CD14-positive monocyte (primary cell): ENCODE measurements at regions not wholly inside any gene's neighbourhood (a gene's known extent, or its start where the extent isn't known, plus 50 kb on each side); places are given as distances from the start of the nearest gene placed in this dataset.

ENCODE experiments used
- DNase-seq, 3 donors: peaks; one replicate each; pipeline ENCODE4 v3.0.0-alpha.2; 2011 to 2022
- H2AFZ ChIP-seq: 2 replicates; pipeline ENCODE4 v1.6.0; 2012; ENCODE audit warnings: mild to moderate bottlenecking, low read depth, low read length, inconsistent platforms; ENCODE audit not compliant: insufficient read depth, poor library complexity, severe bottlenecking
- H3K27ac ChIP-seq, 2 donors: 1 replicate in 1 of 2; 2 replicates in 1 of 2; pipeline ENCODE4 v1.5.1; 2012 to 2013; ENCODE audit warnings: low read length in 2 of 2, control low read depth in 1 of 2, inconsistent platforms in 1 of 2, low read depth in 1 of 2, mild to moderate bottlenecking in 1 of 2
- H3K27me3 ChIP-seq, 2 donors: one replicate each; pipeline versions ENCODE4 v1.6.0 to v1.6.1; 2011 to 2013; ENCODE audit warnings: low read length in 2 of 2; ENCODE audit not compliant: control insufficient read depth in 2 of 2, insufficient read depth in 2 of 2
- H3K36me3 ChIP-seq, 2 donors: replicated peaks in 1 of 2; 1 replicate in 1 of 2; 2 replicates in 1 of 2; pipeline versions ENCODE4 v1.5.1 to v1.6.1; 2012 to 2013; ENCODE audit warnings: low read length in 2 of 2, control low read depth in 1 of 2, inconsistent platforms in 1 of 2, mild to moderate bottlenecking in 1 of 2; ENCODE audit not compliant: insufficient read depth in 2 of 2, control insufficient read depth in 1 of 2
- H3K4me1 ChIP-seq, 2 donors: 1 replicate in 1 of 2; 2 replicates in 1 of 2; pipeline versions ENCODE4 v1.5.1 to v1.6.1; 2012 to 2013; ENCODE audit warnings: low read length in 2 of 2, control low read depth in 1 of 2, inconsistent platforms in 1 of 2, mild to moderate bottlenecking in 1 of 2, moderate library complexity in 1 of 2; ENCODE audit not compliant: insufficient read depth in 2 of 2, control insufficient read depth in 1 of 2
- H3K4me2 ChIP-seq: replicated peaks from 2 replicates; pipeline ENCODE3; 2012; ENCODE audit warnings: low read length, moderate library complexity, mild to moderate bottlenecking; ENCODE audit not compliant: poor library complexity, severe bottlenecking; ENCODE audit errors: extremely low read depth
- H3K4me3 ChIP-seq, 3 experiments: fragments of 200-600 bp in 1 of 3; sonication (generic) in 1 of 3; replicated peaks in 1 of 3; 1 replicate in 2 of 3; 2 replicates in 1 of 3; pipeline ENCODE4 v1.5.1; 2011 to 2013; ENCODE audit warnings: low read length in 3 of 3, mild to moderate bottlenecking in 3 of 3, control low read depth in 2 of 3, low read depth in 2 of 3, inconsistent platforms in 1 of 3, moderate library complexity in 1 of 3
- H3K79me2 ChIP-seq: 2 replicates; pipeline ENCODE4 v1.6.0; 2012; ENCODE audit warnings: mild to moderate bottlenecking, control low read depth, inconsistent platforms, low read length, moderate library complexity; ENCODE audit not compliant: insufficient read depth
- H3K9ac ChIP-seq: 2 replicates; pipeline ENCODE4 v1.6.0; 2017; ENCODE audit warnings: low read length, mild to moderate bottlenecking; ENCODE audit not compliant: insufficient read depth, poor library complexity, severe bottlenecking
- H3K9me3 ChIP-seq, 2 donors: replicated peaks in 1 of 2; 1 replicate in 1 of 2; 2 replicates in 1 of 2; pipeline versions ENCODE4 v1.5.1 to v1.6.1; 2012 to 2013; ENCODE audit warnings: low read length in 2 of 2, control low read depth in 1 of 2; ENCODE audit not compliant: control insufficient read depth in 1 of 2, insufficient read depth in 1 of 2
- H4K20me1 ChIP-seq: 2 replicates; pipeline ENCODE4 v1.6.0; 2012; ENCODE audit warnings: mild to moderate bottlenecking, low read length, control low read depth, moderate library complexity; ENCODE audit not compliant: insufficient read depth
- H3K27ac Mint-ChIP-seq, 7 donors: one replicate each; pipeline ENCODE4 v1.8.0; 2020; ENCODE audit warnings: mild to moderate bottlenecking in 7 of 7, mixed read lengths in 7 of 7, moderate library complexity in 6 of 7, inconsistent platforms in 2 of 7
- H3K27me3 Mint-ChIP-seq, 3 donors: one replicate each; pipeline ENCODE4 v1.8.0; 2021 to 2022; ENCODE audit warnings: low read depth in 3 of 3, mild to moderate bottlenecking in 3 of 3, mixed read lengths in 3 of 3, moderate library complexity in 3 of 3, inconsistent platforms in 1 of 3
- H3K36me3 Mint-ChIP-seq, 2 donors: one replicate each; pipeline ENCODE4 v1.8.0; 2020; ENCODE audit warnings: mixed read lengths in 2 of 2, inconsistent platforms in 1 of 2, mild to moderate bottlenecking in 1 of 2
- H3K4me1 Mint-ChIP-seq: one replicate; pipeline ENCODE4 v1.8.0; 2020; ENCODE audit warnings: mild to moderate bottlenecking, mixed read lengths
- H3K4me3 Mint-ChIP-seq, 2 donors: one replicate each; pipeline ENCODE4 v1.8.0; 2020; ENCODE audit warnings: mild to moderate bottlenecking in 2 of 2, mixed read lengths in 2 of 2, moderate library complexity in 1 of 2
- H3K9me3 Mint-ChIP-seq, 7 donors: one replicate each; pipeline ENCODE4 v1.8.0; 2020 to 2022; ENCODE audit warnings: mixed read lengths in 7 of 7, mild to moderate bottlenecking in 6 of 7, moderate library complexity in 6 of 7, inconsistent platforms in 2 of 7
- CTCF ChIP-seq: fragments of 200-600 bp; IDR thresholded peaks from one replicate; pipeline ENCODE4 v1.8.0; 2022; ENCODE audit warnings: antibody characterized with exemption, mild to moderate bottlenecking
- WGBS: methylation state at CpG from one replicate; pipeline ENCODE4 v1.1.5; 2013; ENCODE audit warnings: missing lambda C conversion rate; ENCODE audit not compliant: insufficient coverage; 5-methylcytosine and 5-hydroxymethylcytosine counted together
- intact Hi-C, 2 donors: fragments of 100-400 bp; cut with micrococcal nuclease; formaldehyde crosslinking; loops; one replicate each; pipeline versions ENCODE4 v1.15.0 to v1.15.1; 2023

GRCh38 chr2:120960770-120961366 lies 225.2 kb downstream of the GLI2 start:
- no peaks in the 10 kb centered on the region for H3K4me1 Mint-ChIP-seq
- no peak overlapping the region for H2AFZ ChIP-seq
- no peaks in the 10 kb centered on the region for H3K9me3 Mint-ChIP-seq
- WGBS = 78% methylated on average over 5 of the region's 13 CpGs
- DNase-seq = no peak
- H3K4me3 ChIP-seq = no peak overlapping the region
- no peak overlapping the region for H3K4me3 Mint-ChIP-seq
- TF ChIP-seq CTCF = no peak
- H3K27ac Mint-ChIP-seq = no peak overlapping the region
- H3K27me3 ChIP-seq = no peaks in the 10 kb centered on the region
- H3K9ac ChIP-seq = no peak overlapping the region
- peaks cover 4 to 6% (median 5%) of the 10 kb centered on the region in 3 donors for H3K27me3 Mint-ChIP-seq
- no peak overlapping the region for H3K4me2 ChIP-seq
- no peaks in the 10 kb centered on the region for H4K20me1 ChIP-seq
- H3K36me3 ChIP-seq = no peaks in the 10 kb centered on the region
- H3K36me3 Mint-ChIP-seq = no peaks in the 10 kb centered on the region
- intact Hi-C loops = no loop called here
- H3K27ac ChIP-seq = no peak overlapping the region
- H3K79me2 ChIP-seq = no peaks in the 10 kb centered on the region
- no peaks in the 10 kb centered on the region for H3K9me3 ChIP-seq
- no peaks in the 10 kb centered on the region for H3K4me1 ChIP-seq

GRCh38 chr2:120961396-120961795 lies 225.7 kb downstream of the GLI2 start:
- no peaks in the 10 kb centered on the region for H4K20me1 ChIP-seq
- H3K4me2 ChIP-seq = no peak overlapping the region
- no peaks in the 10 kb centered on the region for H3K4me1 Mint-ChIP-seq
- H3K36me3 Mint-ChIP-seq = no peaks in the 10 kb centered on the region
- WGBS = 76% methylated on average over 7 of the region's 11 CpGs
- peaks cover 4 to 6% (median 5%) of the 10 kb centered on the region in 3 donors for H3K27me3 Mint-ChIP-seq
- no peak overlapping the region for H2AFZ ChIP-seq
- H3K27ac ChIP-seq = no peak overlapping the region
- no peak overlapping the region for H3K9ac ChIP-seq
- no peaks in the 10 kb centered on the region for H3K36me3 ChIP-seq
- intact Hi-C loops = no loop called here
- no peaks in the 10 kb centered on the region for H3K4me1 ChIP-seq
- no peak overlapping the region for H3K4me3 Mint-ChIP-seq
- H3K9me3 Mint-ChIP-seq = no peaks in the 10 kb centered on the region
- H3K79me2 ChIP-seq = no peaks in the 10 kb centered on the region
- no peak for TF ChIP-seq CTCF
- no peak overlapping the region for H3K4me3 ChIP-seq
- no peaks in the 10 kb centered on the region for H3K27me3 ChIP-seq
- H3K27ac Mint-ChIP-seq = no peak overlapping the region
- DNase-seq = no peak
- no peaks in the 10 kb centered on the region for H3K9me3 ChIP-seq
